LNCaP clone FGC (cell line): ENCODE measurements at regions not wholly inside any gene's neighbourhood (a gene's known extent, or its start where the extent isn't known, plus 50 kb on each side); places are given as distances from the start of the nearest gene placed in this dataset.

Experiments used
- DNase-seq: peaks from one replicate; pipeline ENCODE4 v3.0.0-alpha.2; 2011; ENCODE audit warnings: low read depth
- H3K4me3 ChIP-seq: 2 replicates; pipeline ENCODE4 v1.5.1; 2011; ENCODE audit warnings: mild to moderate bottlenecking, low read depth, low read length, control low read depth
- CTCF ChIP-seq: IDR thresholded peaks from 2 replicates; pipeline ENCODE4 v1.5.1; 2012; ENCODE audit warnings: mild to moderate bottlenecking; ENCODE audit not compliant: control insufficient read depth, insufficient read depth; ENCODE audit errors: extremely low read depth

- H3K4me3 ChIP-seq: no peak overlapping the region
- DNase-seq: no peak
- TF ChIP-seq CTCF: no peak
These were observed 903.3 kb upstream of the MIR17HG start for GRCh38 chr13:90444232-90444631.

GRCh38 chr13:90445179-90445578, 902.3 kb upstream of the MIR17HG start:
- no peak for DNase-seq
- TF ChIP-seq CTCF: no peak
- H3K4me3 ChIP-seq: no peak overlapping the region

- peak; percentile 8 for DNase-seq
- no peak overlapping the region for H3K4me3 ChIP-seq
- TF ChIP-seq CTCF: no peak
These were observed 900.3 kb upstream of the MIR17HG start for GRCh38 chr13:90447034-90447733.

GRCh38 chr13:90447734-90448101, 899.8 kb upstream of the MIR17HG start:
- no peak overlapping the region for H3K4me3 ChIP-seq
- no peak for DNase-seq

GRCh38 chr13:90448466-90449037, 898.9 kb upstream of the MIR17HG start:
- DNase-seq: no peak
- no peak overlapping the region for H3K4me3 ChIP-seq
- TF ChIP-seq CTCF: no peak

More at GRCh38 chr13:90447734-90448101, 899.8 kb upstream of the MIR17HG start:
- TF ChIP-seq CTCF: no peak

- no peak overlapping the region for H3K4me3 ChIP-seq
- TF ChIP-seq CTCF: no peak
- no peak for DNase-seq
These were observed 894.1 kb upstream of the MIR17HG start for GRCh38 chr13:90453342-90453741.

- TF ChIP-seq CTCF: no peak
- DNase-seq: no peak
- no peak overlapping the region for H3K4me3 ChIP-seq
These were observed 893.4 kb upstream of the MIR17HG start for GRCh38 chr13:90454002-90454636.
